ENCODE measurements at regions not wholly inside any gene's neighbourhood (a gene's known extent, or its start where the extent isn't known, plus 50 kb on each side); places are given as distances from the start of the nearest gene placed in this dataset.

DNA sequence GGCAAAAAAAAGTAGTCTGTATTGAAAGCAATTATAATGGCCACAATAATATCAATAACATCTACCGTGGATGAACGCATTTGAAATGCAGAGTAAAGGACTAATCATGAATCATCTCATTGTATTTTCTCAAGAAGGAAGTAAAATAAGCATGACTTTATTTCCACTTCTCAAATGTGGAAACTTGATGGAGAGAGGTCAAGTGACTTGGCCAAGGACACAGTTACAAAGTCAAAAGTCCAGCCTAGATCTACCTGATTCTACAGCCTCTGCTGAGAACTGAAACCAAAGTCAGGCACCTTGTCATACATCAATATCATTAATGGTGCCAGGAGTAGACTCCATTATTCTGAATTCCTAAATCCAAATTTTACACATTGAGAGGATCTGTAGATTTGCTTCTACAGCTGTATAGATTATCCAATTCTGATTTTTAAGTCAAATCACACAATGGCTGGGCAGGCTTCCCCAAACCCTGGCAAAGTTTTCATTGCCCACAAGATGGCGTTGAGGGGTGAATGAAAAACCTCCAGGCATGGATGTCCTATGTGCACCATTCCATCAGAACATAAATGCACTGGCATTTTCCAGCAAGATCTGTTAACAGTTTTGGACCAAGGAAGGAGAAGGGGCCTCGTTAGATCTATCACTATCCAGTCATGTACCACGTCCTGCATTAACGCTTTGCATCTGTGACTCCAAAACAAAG, 423.1 kb downstream of the MAFB start:
- no peak for DNase-seq

DNA sequence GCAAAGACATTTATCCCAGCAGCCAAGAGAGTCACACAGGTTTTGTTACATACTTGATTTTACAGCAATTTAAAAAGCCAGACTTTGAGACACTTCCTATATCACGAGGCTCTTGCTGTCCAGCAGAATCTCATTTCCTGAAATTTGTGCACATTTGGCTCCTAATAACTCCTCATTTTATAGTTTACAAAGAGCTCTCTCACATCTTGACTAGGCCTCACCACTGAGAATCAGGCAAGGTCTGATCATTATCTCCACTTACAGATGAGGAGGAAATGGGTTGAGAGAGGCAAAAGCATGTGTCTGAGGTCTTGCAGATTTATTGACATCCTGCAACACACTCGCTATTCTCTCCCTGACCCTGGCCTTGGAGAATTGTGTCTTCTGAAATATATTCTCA, 426.8 kb downstream of the MAFB start:
- no peak for DNase-seq

DNA sequence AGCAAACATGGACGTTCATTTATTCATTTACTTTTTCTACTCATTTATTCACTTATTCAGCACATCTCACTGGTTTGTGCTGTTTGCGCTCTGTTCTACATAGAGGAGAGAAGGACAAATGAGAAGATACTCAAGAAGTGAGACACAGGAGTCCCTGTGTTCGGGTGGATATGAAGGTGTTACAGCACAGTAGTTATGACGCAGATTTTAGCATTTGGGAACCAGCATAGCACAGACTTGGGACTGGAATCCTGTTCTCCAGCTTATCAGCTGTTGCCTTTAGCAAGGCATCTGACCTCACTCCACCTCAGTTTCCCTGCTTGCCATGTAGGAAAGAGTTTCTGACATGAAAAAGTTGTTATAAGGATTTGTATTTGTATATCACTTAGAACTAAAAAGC, 430.1 kb downstream of the MAFB start:
- no peak for DNase-seq

DNA sequence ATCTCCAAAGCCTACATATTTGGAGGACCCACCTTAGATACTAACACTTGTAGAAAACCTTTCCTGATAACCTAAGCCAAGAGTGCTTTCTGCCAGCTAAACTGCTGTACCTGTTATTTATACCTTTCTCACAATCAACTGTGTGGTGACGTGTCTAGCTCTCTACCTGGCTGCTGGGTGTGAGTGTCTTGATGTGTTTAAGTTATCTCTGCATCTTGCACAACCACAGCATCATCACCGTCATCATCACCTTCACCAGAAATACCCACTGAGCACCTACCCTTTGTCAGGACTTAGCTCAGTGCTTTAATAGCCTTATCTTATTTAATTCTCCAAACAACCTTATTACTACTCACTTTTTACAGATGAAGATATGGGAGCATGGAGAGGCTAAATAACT, 431.3 kb downstream of the MAFB start:
- DNase-seq = no peak

DNA sequence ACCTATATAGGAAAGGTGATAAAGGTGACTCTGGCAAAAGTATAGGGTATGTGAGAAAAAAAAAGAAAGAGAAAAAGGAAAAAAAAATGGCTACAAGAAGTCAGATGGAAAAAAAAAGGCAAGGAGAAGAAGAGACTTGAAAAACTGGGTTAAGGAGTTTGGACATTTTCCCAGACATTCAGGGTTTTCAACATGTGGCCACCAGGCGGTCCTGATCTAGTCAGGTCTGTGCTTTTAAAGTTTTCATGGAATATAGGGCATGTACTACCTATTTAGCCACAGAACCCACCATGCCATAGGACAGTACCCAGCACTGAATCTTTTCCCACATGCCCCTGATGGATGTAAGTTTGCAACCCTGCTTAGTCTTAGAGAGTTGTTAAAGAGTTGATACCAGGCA, 433.7 kb downstream of the MAFB start:
- DNase-seq = no peak

DNA sequence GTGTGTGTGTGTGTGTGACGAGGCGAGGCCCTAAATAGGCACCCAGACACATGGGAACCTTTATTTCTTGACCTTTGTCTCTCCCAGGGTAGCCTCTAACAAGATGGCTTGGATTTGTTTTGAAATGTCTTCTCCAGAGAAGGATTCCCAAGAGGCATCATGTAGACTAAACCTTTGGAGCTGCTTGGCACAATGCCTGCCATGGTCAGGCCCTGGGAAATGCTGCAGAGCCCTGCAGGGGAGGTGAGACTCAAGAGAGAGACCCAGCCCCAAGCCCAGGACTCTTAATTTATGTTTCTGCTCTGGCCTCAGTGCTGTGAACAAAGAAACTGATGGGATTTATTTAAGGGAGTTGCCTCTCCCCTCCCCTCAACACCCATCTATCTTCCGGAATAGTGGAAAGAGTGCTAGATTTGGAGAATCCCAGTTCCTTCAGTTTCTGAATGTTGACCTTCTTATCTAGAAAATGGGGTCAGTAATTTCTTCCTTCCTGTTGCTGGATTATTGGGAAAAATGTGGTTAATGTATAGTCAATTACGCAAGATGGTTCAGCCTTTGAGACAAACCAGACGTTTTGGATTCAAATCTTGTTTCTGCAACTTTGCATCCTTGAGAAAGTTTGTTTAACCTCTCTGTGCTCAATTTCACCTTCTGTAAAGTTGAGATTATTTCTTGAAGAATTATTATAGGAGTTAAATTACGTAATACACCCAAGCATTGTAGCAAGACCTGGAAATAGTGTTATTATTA, 434.8 kb downstream of the MAFB start:
- no peak for DNase-seq

DNA sequence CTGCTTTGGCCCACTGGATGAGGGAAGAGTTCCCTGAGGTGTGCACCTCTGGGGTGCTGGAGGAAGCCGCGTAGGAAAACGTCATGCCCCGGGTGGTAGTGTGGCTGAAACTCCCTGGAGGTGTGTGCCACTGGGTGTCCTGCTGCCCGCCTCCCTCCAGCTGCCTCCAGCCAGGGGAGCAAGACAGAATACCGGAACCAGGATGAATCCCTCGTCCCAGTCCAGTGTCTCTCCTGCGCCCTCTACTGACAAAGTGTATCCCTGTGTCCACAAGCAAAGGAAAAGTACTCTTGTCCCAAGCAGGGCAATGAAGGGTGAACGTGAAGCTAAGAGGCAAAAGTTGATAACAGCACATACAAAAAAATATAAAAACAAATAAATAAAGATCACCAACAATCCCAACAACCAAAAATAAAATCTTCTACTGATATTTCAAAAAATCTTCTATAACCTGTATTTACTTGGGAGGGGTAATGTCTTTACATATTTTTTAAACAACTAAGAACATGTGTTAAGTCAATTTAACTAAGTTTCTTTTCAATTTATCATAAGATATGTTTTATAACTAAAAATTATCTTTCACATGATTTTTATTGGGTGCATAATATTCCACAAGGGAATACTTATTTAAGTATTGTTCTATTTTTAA, 437.6 kb downstream of the MAFB start:
- DNase-seq = no peak

DNA sequence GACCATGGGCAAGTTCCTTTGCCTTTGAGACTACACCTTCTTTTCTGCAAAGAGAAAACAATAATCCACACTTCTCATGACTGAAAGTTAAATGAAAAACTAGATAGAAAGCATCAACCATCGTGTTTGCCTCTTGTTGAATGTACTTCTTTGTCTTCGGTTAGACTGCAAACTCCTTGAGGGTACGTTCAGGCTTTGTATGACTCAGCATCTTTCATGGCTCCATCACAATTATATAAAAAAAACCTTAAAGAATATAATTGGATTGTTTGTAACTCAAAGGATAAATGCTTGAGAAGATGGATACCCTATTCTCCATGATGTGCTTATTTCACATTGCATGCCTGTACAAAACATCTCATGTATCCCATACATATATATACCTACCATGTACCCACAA, 439.2 kb downstream of the MAFB start:
- DNase-seq = no peak

DNA sequence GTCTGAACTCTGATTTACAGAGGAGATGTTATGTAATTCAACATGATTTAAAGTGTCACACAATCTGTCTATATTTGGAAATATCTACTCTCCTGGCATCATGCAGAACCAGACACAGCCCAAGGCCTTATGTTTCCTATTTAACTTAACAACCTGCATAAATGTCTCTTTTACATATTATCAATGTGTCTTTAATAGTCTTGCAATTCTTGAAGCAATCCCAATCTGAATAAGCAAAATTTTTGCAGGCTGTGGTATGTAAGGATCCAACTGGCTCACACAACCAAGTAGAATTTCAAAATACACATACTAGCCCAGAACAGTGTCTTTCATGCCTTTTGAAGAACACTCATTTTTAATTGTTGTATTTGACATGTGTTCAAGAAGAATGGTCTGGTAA, 443.2 kb downstream of the MAFB start:
- DNase-seq = no peak

DNA sequence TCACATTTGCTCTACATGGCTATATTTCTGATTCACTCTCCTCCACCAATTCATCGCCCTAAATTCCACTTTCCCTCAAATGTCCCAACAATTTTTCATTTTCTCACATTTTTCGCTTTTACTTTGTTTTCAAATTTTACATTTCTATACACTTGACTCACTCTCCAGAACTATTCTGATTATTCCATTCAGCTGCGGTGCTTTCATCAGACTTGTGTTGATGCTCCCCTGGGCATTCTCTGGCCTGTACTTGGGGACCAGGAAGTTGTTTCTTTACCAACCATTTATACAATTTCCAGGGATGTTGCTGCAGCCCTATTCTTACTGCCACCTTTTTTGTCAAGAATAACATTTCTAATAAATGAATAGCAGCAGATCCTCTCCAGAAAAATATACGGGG, 444.8 kb downstream of the MAFB start:
- no peak for DNase-seq

DNA sequence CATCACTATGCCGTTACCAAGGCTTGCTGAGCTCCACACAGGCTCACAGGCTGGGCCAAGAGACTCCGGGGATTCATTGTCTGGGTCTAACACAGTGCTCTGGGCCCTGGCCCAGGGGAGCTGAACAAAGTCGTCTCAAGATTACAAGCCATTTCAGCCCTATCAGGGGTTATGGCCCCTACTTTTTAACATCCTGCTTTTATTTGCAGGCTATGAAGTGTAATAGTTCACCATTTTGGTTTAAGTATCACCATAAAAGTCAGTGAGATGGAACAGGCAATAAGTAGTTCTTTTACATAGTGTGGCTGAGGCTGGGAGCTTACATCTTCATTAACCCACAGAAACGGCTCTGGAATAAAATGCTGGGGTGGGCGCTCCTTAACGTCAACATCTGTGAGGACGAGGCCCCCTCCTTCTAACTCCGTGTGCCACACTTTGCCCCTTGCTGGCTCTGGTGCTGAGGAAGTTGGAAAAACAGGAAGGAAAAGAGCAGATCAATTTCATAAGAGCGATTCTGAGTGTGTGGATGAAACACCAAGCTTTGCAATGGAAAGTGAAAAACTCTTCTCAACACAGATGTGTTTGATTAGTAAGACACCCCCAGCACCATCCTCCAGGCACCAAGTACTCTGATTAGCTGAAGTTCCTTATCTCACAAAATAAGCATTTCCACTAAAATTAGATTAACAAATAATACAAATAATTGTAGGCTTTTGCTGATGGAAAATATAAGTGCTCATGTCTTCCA, 447.3 kb downstream of the MAFB start:
- no peak for DNase-seq

DNA sequence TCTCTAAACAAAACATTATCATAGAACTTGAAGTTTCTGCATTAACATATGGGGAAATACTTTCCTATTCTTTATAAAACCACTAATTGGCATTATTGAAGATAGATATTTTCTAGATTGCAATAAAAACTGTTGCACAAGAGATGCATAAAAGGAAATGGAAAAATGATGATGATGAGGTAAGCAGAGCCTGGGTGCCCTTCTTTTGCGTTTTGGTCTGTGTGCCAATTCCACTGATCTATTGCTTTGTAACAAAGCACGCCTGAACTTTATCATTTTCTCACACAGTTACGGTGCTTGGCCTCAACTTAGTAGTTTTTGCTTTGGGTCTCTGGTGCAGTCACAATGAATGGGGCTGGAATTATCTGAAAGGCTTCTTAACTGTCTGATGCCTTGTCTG, 450.5 kb downstream of the MAFB start:
- no peak for DNase-seq

DNA sequence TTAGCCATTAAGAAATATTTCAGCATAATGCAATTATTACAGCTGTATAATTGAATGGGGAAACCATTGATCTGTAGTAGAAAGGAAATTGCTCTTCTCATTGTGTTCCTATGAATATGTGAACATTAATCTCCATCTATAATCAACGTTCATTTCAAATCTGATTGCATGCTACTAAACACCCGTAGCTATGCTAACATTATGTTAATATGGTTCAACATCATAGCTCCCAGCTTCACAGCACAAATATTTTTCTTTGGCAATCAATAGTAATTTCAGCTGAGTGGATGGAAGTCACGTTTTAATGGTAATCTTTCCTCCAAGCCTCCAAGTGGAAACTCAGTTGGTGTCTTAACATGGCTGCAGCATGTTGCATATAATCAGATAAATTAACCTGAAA, 454.4 kb downstream of the MAFB start:
- no peak for DNase-seq

DNA sequence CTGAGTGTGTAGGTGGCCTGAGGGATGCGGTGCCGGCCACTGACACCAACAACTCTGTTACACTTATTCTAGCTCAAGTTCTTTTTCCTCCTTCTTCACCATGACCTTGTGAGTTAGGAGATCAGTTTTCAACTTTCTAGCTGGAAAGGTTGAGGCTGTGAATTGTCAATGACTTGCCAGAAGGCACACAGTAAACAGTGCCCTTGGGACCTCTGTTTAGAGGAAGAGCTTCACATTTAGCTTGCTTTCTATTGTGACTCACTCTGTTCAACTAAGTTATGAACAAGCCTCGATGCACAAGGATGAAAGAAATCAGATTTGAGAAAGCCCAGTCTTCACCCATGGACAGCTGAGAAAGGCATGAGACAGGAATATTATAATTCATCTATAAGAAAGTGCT, 455.6 kb downstream of the MAFB start:
- DNase-seq = no peak

DNA sequence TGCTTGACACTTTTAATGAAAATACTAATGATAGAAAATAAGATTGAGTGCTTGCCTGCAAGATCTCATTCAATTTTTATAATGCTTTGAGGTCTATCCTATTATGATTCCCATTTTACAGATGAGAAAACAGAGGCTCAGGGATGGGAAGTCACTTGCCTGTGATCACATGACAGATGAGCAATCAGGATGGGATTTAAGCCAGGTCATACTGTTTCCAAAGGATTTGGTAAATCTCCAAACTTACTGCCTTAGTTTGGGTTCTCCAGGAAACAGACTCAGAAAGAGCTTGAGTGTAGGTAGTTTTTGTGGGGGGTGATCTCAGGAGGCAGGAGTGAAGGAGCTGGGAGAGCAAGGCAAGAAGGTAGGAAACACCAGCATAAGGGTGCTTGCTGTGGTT, 456.3 kb downstream of the MAFB start:
- DNase-seq = no peak

DNA sequence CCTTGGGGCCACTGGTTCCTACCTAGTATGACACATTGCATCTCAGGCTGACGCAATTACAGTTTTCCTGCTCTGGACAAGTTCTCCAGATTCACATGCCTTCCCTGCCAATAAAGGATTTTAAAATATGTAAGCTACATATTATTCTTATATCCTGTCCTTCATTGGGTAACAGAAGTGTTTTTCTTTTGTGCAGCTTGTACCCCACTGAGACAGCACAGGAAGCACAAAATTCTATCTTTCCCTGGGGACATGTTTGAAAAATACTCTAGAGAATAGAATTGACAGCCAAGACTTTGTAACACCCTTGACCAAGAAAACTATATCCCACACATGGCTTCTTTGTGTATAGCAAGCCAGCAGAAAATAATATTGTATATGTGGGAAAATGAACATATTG, 456.8 kb downstream of the MAFB start:
- no peak for DNase-seq

DNA sequence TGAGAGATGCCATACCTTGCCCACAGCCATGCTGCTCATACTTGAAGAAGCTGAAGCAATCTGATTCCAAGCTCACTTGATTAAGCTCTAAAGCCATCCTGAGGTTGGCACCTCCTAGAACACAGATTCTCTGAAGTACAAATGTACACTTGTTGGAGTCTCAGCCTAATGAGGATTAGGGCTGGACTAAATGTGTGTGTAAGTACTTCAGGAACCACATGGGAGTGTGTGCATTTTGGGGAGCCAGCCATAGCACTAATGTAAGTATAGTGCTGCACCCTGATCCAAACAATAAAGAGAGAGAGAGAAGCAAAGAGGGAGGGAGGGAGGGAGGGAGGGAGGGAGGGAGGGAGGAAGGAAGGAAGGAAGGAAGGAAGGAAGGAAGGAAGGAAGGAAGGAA, 458.6 kb downstream of the MAFB start:
- DNase-seq = no peak

DNA sequence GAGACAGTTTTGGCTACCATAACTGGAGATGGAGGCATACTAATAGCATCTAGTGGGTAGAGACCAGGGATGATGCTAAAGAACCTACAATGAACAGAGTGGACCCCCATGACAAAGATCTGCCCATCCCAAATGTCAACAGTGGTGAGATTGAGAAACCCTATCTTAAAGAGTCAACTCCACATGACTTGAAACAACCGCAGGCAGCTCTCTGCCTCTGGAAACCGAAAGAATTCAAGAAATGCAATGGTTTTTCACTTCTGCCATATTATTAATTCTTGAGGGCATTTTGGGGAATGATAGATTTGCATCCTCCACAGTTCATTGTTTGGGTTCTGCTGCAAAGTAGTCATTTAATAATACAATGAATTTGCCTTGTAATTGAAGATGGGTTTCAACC, 463.4 kb downstream of the MAFB start:
- DNase-seq = no peak

DNA sequence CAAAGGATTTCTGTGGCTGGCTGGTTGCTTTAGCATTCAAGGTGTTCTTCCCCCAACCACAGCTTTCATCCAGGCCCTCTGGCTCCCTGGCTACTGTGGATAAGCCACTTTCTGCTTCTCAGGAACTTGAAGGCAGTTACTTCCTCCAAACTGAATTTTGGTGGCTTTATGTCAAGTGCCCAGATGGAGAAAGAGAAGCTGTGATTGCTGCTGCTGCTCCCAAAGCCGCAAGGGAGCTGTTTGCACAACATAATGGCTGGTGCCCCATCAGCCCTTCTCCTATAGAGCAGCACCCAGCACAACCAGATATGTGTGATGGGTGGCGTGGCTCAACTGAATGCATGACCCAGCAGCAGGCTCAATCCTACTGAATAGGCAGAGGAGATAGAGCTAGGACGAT, 465.2 kb downstream of the MAFB start:
- DNase-seq = no peak

DNA sequence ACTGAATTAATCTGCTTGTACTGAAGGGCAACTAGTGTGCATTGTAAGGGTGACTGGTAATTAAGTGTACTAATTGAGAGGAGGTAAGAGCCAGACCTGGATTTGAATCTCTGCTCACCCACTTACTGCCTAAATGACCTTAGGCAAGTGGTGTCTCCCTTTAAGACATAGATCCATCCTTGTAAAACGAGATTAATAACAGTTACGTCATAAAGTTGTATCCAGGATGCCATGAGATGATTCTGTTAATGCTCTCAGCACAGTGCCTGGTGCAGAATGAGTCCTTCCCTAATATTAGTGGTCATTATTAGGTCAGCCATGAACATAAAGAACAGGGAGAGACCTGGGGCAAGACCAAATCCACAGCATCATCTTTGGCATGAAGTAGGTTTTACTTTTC, 470.1 kb downstream of the MAFB start:
- DNase-seq = no peak

DNA sequence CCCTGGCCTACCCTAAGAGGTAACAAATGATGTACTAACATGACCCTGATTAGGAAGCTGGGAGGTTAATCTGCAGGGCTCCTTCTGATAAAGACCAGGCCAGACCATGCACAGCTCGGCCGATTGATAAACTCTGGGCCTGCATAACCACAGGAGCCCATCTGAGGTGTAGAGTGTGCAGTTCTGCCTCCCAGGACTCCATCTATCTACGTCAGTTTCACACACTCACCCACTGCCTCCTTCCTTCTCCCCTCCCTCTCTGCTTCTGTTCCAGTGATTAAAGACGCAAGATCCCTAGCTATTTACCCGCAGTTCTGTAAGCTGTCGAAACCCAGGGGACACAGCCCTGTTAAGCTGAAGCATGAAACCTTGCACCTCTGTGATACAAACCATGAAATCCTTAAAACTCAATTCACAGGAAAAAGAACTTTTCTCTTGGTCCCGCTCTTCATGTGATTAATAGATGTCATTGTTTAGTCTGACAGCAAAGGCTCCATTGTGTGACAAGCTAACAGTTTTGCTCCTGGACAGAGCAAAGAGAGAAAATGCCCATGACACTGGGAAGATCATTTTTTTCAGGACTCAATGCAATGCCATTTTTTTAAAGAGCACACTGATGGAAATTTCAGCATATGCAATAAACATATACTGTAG, 470.6 kb downstream of the MAFB start:
- no peak for DNase-seq

DNA sequence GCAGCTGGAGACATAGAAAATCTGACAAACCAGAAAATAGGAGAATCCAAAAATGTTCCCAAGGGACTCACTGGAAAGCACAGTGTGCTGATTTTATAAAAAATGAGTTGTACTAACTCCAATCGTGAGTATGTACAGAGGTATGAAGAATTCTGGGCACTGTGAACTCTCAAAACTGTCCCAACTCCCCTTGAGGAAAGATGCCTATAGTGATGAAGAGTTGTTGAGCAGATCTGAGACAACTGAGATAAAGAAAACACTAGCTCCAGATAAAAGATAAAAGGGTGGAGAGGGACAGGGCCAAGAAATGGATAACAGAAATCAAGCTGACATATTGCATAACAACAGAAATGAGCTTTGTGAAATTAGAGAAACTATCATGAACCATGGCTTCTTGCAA, 481.4 kb downstream of the MAFB start:
- DNase-seq = no peak

DNA sequence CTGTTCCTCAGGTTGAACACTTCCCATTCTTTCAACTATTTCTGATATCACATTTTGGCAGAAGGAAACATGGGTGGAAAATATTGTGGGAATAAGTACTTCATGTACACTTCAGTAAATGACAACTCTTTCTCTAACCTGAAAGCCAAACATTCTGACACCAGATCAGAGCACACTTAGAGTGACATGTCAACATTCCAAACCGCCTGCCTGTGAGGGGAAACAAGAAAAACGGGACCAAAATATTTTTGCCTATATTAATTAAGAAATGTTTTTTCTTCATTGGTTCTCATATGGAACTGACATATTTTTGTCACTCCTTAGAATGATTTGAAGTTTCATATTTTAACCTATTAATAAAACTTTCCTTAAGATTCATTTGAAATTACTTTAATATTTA, 483.1 kb downstream of the MAFB start:
- no peak for DNase-seq
